ENCODE measurements at regions not wholly inside any gene's neighbourhood (a gene's known extent, or its start where the extent isn't known, plus 50 kb on each side); places are given as distances from the start of the nearest gene placed in this dataset.

GRCh38 chr9:13791816-13792215, 512.3 kb upstream of the MPDZ start:
- Histone ChIP-seq H3K9me3 (ENCODE audit: low read depth, low read length, poor library complexity, severe bottlenecking) (no peaks in the 10 kb centered on the region), H3K36me3 (ENCODE audit: insufficient read depth, low read length, poor library complexity, severe bottlenecking) (no peaks in the 10 kb centered on the region), H3K27ac (ENCODE audit: low read depth, low read length, poor library complexity, severe bottlenecking) (no peak overlapping the region), H3K4me3 (ENCODE audit: low read depth, low read length, poor library complexity, severe bottlenecking) (no peak overlapping the region), H3K27me3 (replicated peaks; ENCODE audit: insufficient read depth, low read depth, low read length, poor library complexity) (no peaks in the 10 kb centered on the region), H3K4me1 (ENCODE audit: insufficient read depth, low read length, poor library complexity, severe bottlenecking) (no peaks in the 10 kb centered on the region)
- intact Hi-C loops (cut with micrococcal nuclease; ENCODE audit: unreplicated experiment) = no loop called here
- no TSS peak for BruUV-seq (replicated peaks)
- DNase-seq (ENCODE audit: low spot score) = no peak
- ChIA-PET POLR2A (ENCODE audit: low non-redundant PET) (no interaction called here), CTCF (no interaction called here)
- no peak for TF ChIP-seq EZH2 (IDR thresholded peaks at IDR 0.05; ENCODE audit: borderline replicate concordance, low read depth, low read length, poor library complexity, severe bottlenecking)
- TF ChIP-seq, protein P1, sequence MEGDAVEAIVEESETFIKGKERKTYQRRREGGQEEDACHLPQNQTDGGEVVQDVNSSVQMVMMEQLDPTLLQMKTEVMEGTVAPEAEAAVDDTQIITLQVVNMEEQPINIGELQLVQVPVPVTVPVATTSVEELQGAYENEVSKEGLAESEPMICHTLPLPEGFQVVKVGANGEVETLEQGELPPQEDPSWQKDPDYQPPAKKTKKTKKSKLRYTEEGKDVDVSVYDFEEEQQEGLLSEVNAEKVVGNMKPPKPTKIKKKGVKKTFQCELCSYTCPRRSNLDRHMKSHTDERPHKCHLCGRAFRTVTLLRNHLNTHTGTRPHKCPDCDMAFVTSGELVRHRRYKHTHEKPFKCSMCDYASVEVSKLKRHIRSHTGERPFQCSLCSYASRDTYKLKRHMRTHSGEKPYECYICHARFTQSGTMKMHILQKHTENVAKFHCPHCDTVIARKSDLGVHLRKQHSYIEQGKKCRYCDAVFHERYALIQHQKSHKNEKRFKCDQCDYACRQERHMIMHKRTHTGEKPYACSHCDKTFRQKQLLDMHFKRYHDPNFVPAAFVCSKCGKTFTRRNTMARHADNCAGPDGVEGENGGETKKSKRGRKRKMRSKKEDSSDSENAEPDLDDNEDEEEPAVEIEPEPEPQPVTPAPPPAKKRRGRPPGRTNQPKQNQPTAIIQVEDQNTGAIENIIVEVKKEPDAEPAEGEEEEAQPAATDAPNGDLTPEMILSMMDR (conservative IDR thresholded peaks at IDR 0.05; ENCODE audit: low read depth, low read length) = no peak

DNA sequence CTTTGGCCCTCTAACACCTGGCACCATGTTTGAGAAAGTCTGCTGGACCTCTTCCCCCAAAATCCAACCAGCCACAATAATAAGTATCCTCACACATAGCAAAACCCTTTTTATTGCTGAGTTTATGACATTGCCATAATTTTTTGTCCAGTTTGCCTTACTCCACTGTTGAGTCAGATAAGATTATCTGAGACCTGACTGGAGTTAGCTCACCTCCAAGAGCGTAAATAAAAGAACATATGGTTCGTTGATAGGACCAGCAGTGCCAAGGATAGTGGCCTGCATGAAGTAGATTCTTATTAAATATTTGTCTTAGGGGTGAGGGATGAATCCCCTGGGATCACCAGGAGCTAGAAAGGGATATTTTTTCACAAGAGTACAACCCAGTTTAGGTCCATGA, 510.6 kb upstream of the MPDZ start:
- CTCF ChIA-PET = no interaction called here
- no peak for DNase-seq (ENCODE audit: low spot score)
- Histone ChIP-seq H3K27ac (ENCODE audit: low read depth, low read length, poor library complexity, severe bottlenecking) (no peak overlapping the region), H3K27me3 (replicated peaks; ENCODE audit: insufficient read depth, low read depth, low read length, poor library complexity) (no peaks in the 10 kb centered on the region), H3K4me3 (ENCODE audit: low read depth, low read length, poor library complexity, severe bottlenecking) (no peak overlapping the region), H3K36me3 (ENCODE audit: insufficient read depth, low read length, poor library complexity, severe bottlenecking) (no peaks in the 10 kb centered on the region), H3K9me3 (ENCODE audit: low read depth, low read length, poor library complexity, severe bottlenecking) (no peaks in the 10 kb centered on the region), H3K4me1 (ENCODE audit: insufficient read depth, low read length, poor library complexity, severe bottlenecking) (no peaks in the 10 kb centered on the region)
- intact Hi-C loops (cut with micrococcal nuclease; ENCODE audit: unreplicated experiment) = no loop called here
- no TSS peak for BruUV-seq (replicated peaks)
- POLR2A ChIA-PET (ENCODE audit: low non-redundant PET) = no interaction called here
- TF ChIP-seq, protein P1 (conservative IDR thresholded peaks at IDR 0.05; ENCODE audit: low read depth, low read length) = no peak
- TF ChIP-seq EZH2 (IDR thresholded peaks at IDR 0.05; ENCODE audit: borderline replicate concordance, low read depth, low read length, poor library complexity, severe bottlenecking) = no peak

DNA sequence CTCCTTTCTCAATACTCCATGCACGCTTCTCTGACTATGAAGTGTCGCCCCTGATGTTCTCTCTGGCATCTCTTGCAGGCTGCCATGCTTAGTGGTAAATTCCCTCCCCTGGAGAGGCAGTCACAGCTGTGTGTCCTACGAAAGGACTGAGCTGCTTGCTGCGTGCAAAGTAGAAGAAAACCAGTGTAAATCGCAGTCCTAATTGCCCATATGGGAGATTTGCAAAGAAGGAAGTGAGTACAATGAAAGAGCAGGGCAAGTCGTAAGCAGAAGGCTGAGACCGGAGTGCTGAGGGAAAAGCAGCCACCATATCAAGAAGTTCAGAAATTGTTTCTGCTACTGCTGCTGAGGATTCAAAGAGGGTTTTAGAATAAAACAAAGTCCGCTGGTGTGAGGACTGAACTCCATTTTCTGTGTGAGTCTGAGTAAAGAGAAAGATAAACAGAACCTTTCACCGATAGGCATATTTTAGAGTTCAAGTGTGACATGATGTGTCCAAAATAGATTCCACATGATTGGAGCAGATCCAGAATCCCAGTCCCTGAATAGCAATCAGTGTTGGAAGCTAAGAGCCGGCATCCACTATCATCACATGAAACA, 507.8 kb upstream of the MPDZ start:
- intact Hi-C loops (cut with micrococcal nuclease; ENCODE audit: unreplicated experiment) = no loop called here
- Histone ChIP-seq H3K4me1 (ENCODE audit: insufficient read depth, low read length, poor library complexity, severe bottlenecking) (no peaks in the 10 kb centered on the region), H3K9me3 (ENCODE audit: low read depth, low read length, poor library complexity, severe bottlenecking) (no peaks in the 10 kb centered on the region), H3K36me3 (ENCODE audit: insufficient read depth, low read length, poor library complexity, severe bottlenecking) (no peaks in the 10 kb centered on the region), H3K27me3 (replicated peaks; ENCODE audit: insufficient read depth, low read depth, low read length, poor library complexity) (no peaks in the 10 kb centered on the region), H3K4me3 (ENCODE audit: low read depth, low read length, poor library complexity, severe bottlenecking) (no peak overlapping the region), H3K27ac (ENCODE audit: low read depth, low read length, poor library complexity, severe bottlenecking) (no peak overlapping the region)
- BruUV-seq (replicated peaks) = no TSS peak
- ChIA-PET POLR2A (ENCODE audit: low non-redundant PET) (no interaction called here), CTCF (no interaction called here)
- DNase-seq (ENCODE audit: low spot score) = no peak
- no peak for TF ChIP-seq EZH2 (IDR thresholded peaks at IDR 0.05; ENCODE audit: borderline replicate concordance, low read depth, low read length, poor library complexity, severe bottlenecking)
- TF ChIP-seq, protein P1 (conservative IDR thresholded peaks at IDR 0.05; ENCODE audit: low read depth, low read length) = no peak

Measured in A673 (cell line).